Central memory CD4-positive, alpha-beta T cell (primary cell): ENCODE measurements at regions not wholly inside any gene's neighbourhood (a gene's known extent, or its start where the extent isn't known, plus 50 kb on each side); places are given as distances from the start of the nearest gene placed in this dataset.

Experiments
- DNase-seq: peaks from one replicate; pipeline ENCODE4 v3.0.0; 2022

DNA sequence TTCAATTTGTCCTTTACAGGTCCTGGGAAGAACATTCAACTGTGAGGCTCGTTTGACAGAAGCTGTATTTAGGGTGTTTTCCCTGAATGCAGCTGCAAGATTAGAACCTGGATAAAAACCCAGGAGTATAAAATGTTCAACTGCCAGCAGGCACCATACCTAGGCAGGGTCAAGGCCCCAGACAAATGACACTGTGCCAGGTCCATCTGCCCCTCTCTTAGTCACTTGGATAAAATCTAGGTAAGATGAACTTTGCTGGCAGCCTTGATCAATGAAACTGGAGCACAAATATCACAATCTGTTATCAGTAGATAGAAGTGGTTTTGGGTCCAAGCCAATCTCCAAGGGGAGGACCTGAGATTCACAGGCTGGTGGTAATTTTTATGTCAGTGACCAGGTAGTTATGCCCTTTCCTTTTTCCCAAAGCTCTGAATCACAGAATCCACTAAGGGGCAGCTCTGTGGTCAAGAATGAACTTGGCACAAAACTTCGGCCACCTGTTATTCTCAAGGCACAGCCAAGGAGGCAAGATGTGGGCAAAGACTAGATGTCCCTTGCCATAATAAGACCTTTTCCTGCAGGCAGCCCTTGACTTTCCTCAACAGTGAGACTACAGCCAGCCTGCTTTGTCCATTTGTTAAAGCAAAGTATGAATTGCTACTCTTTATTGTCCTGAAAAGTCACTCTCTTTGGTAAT lies 501.0 kb downstream of the PPARGC1A start:
- no peak for DNase-seq

DNA sequence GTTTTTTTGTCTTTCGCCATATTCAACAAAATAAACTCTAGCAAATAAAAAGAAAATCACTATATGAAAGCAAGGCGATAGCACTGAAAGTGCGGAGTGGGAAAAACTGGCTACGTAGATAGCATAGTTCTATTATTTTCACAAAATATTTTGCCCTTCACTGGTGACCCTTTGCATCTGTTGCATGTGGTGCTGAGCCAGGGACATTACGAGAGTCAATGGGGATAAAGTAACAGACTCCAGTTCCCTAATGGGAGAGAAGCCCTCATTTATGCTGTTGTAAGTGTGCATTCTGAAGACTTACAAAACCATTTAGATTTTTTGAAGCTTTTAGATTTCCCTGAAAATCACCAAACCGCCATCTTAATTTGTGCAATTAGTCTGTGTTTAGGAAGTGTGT lies 501.6 kb downstream of the PPARGC1A start:
- DNase-seq, result no peak

DNA sequence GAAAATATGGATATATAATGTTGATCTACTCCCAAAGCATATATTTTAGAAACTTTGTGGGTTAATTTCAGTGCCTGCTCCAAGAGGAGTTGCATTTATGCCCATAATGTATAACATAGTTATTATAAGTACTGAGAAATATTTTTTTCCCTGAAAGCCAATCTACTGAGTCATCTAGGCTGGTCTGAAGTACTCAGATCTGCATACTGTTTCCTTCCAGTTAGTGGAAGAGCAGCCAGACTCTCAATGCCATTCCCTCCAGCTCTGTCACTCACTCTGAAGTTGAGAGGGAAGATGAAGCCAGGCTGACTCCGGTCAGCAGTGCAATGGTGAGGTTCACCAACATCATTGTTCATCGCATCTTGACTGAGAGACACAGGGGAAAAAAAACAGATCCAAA lies 505.1 kb downstream of the PPARGC1A start:
- no peak for DNase-seq

GRCh38 chr4:23382879-23383278 lies 507.0 kb downstream of the PPARGC1A start:
- no peak for DNase-seq

- DNase-seq, result no peak
These were observed 515.6 kb downstream of the PPARGC1A start for GRCh38 chr4:23374259-23374658.

- no peak for DNase-seq
These were observed 516.6 kb downstream of the PPARGC1A start for GRCh38 chr4:23373261-23373660.

GRCh38 chr4:23371533-23371932 lies 518.3 kb downstream of the PPARGC1A start:
- DNase-seq, result no peak

DNA sequence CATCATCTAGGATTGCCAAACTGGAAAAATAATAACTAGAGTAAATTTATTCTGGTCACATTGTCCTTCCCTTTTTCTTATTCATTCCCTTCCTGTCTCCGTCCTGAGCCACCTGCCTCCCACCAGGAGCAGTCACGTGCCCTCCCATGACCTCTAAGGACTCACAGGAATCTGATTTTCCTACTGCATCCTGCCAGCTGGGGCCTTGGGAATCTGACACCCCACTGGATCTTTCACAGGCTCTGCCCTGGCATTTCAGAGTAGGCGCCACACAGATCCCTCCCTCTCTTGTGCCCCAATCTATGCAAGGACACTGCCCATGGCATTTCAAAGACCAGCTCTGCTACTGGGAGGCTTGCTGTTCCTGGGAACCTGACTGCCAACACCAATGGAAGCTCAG lies 520.5 kb downstream of the PPARGC1A start:
- no peak for DNase-seq

DNA sequence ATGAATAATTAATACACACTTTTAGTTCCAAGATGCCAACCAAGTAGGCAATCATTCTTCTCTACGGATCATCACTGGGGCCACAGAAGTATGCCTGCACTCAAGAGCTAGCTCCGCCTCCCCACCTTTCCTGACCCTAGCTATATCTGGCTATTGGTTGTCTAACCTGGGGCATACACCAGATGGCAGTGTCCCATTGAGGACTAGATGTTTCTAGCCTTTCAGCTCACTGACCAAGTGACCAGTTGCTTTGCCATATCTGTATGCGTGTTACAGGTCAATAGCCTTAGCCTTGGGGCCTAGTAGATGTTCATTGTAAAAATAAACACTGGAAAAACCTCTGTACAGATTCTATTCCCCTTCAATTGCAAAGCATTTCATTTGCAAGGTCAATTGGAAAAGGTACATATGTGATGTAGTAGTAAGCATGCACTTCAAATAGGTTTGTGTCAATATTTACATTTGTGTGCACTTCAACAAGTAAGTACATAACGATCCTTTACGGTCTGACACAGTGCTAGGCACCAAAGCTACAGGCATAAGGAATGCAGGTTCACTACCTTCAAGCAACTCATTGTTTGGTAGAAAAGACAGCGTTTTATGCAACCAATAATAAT lies 521.7 kb downstream of the PPARGC1A start:
- no peak for DNase-seq

GRCh38 chr4:23366557-23366906 lies 523.3 kb downstream of the PPARGC1A start:
- no peak for DNase-seq

GRCh38 chr4:23365871-23366556 lies 523.8 kb downstream of the PPARGC1A start:
- no peak for DNase-seq

GRCh38 chr4:23365086-23365485 lies 524.8 kb downstream of the PPARGC1A start:
- DNase-seq, result no peak

GRCh38 chr4:23364167-23364566 lies 525.7 kb downstream of the PPARGC1A start:
- DNase-seq, result no peak

GRCh38 chr4:23361453-23361852 lies 528.4 kb downstream of the PPARGC1A start:
- no peak for DNase-seq

- no peak for DNase-seq
These were observed 529.1 kb downstream of the PPARGC1A start for GRCh38 chr4:23360718-23361117.

- DNase-seq, result no peak
These were observed 534.6 kb downstream of the PPARGC1A start for GRCh38 chr4:23355258-23355657.

- DNase-seq, result no peak
These were observed 536.6 kb downstream of the PPARGC1A start for GRCh38 chr4:23353200-23353599.

DNA sequence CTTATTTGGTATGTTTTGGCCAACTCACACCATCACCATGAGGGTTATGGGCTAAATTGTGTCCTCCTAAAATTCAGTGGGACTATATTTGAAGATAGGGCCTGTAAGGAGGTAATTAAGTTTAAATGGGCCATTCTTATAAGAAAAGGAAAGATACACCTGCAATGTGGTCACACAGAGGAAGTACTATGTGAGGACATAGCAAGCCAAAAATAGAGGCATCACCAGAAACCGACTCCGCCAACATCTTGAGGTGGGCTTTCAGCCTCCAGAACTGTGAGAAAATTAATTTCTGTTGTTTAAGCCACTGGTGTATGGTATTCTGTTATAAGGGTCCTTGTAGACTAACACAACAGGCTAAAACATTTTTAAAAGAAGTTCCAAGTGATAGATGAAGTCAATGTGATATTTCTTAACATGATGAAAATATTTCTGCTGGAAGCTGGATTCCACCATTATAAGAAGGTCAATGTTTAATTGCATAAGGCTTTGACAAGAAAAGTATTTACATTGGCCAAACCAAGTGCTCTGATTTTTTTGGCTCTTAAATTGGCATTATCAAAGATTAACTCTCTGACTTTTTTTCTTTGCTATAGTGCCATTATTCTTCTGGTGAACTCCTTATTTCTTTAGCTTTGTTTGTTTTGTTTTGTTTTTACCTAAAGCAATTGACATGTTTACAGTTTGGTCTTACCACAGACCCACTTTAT lies 540.9 kb downstream of the PPARGC1A start:
- DNase-seq, result no peak

DNA sequence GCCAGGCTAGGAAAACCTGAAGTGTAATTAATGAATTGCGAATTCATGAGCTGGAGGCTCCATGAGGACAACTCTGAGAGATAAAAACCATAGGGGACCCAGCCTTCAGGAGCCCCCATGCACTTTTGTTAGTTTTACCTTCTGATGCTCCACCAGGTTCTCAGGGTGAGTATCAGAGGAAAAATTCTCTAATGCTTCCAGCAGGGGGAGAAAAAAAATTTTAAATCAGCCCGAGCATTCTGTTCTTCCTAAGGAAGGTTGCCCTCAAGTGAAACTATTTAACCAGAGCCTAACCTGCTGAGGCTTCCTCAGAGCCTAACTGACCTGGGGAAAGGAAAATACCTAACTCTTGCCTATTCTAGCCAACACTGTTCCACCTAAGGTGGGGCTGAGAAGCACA lies 552.6 kb downstream of the PPARGC1A start:
- no peak for DNase-seq

DNA sequence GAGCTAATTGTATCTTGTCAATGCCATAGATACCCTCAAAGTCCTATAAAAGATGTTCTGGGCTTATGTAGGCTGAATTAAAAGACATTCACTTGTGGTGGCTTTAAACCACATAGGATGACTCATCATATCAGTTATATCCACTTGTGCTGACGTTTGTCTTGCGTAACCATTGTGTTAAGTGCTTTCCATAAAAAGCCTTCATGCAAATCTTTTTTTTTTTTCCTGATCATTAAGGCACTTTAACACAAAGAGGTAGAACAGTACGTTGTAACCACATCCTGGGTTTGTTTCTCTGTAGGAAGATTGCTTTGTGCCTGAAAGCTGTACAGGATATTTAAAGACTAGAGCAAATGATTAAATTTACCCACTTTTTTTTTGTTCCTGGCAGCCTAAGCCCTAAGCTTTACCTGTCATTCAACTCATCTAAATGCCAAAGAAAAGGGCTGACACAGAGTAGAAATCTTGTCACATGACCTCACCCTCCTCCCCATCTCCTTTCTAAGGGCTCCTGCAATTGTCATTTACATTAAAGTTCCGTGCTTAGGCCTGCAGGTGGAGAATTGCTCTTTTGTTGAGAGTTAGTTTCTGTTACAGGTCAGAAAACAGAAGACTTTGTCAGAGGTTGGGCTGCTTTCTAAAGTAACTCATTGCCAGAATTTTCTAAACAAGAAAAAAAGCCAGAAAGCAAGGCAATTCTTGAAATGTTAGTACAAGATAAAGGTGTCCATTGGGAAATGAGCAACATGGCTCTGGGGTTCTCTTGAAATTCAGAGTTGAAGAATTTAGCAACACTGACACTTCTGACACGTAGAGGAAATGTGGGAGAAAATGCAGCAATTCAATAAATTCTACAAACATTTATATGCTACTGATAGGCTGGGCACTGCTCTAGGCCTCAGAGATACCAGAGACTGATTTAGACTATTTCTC lies 555.6 kb downstream of the PPARGC1A start:
- DNase-seq, result peak; percentile 80

DNA sequence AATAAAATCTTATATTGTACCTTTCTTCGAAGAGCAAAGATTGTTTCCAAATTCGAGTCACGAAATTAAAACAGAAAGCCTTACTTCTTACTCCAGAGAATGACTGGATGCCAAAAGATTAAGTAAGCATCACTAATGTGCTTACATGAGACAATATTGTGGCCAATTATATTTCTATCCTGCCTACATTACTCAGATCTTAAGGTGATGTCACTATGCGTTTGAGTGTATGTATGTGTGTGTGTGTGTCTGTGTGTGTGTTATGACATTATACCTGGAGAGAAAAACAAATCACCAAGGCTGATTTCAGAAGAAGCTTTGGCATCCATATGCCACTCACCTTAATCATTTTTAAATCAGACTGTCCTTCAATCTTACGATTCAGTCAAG lies 556.3 kb downstream of the PPARGC1A start:
- no peak for DNase-seq

GRCh38 chr4:23332313-23332712 lies 557.5 kb downstream of the PPARGC1A start:
- no peak for DNase-seq

- DNase-seq, result no peak
These were observed 562.7 kb downstream of the PPARGC1A start for GRCh38 chr4:23327120-23327519.
